HepG2 (cell line): ENCODE measurements at regions not wholly inside any gene's neighbourhood (a gene's known extent, or its start where the extent isn't known, plus 50 kb on each side); places are given as distances from the start of the nearest gene placed in this dataset.

Experiments
- CREM ChIP-seq, 2 experiments: sonication (generic) in 1 of 2; formaldehyde crosslinking in 1 of 2; IDR thresholded peaks; 2 replicates each; pipeline versions ENCODE4 v1.4.0 to v1.6.1; 2016 to 2020; ENCODE audit warnings: antibody characterized with exemption in 1 of 2, mild to moderate bottlenecking in 1 of 2, missing genetic modification reagents in 1 of 2
- DNMT1 ChIP-seq: sonication (generic); formaldehyde crosslinking; IDR thresholded peaks from 2 replicates; pipeline ENCODE4 v1.5.1; 2020; ENCODE audit warnings: mild to moderate bottlenecking, missing genetic modification reagents
- IRF2 ChIP-seq: IDR thresholded peaks from 2 replicates; pipeline ENCODE4 v1.6.1; 2018; ENCODE audit warnings: missing genetic modification reagents, missing compliant biosample characterization
- IRF9 ChIP-seq: sonication (generic); formaldehyde crosslinking; IDR thresholded peaks from 2 replicates; pipeline ENCODE4 v1.8.0; 2022; ENCODE audit warnings: missing genetic modification reagents, mild to moderate bottlenecking, borderline replicate concordance
- NBN ChIP-seq: fragments of 450-650 bp; conservative IDR thresholded peaks from 2 replicates; pipeline ENCODE4 v1.6.1; 2017
- RAD21 ChIP-seq: fragments of 450-650 bp; formaldehyde crosslinking; IDR thresholded peaks from 2 replicates; pipeline ENCODE4 v1.5.0; 2020; ENCODE audit warnings: mild to moderate bottlenecking
- RCOR2 ChIP-seq: IDR thresholded peaks from 2 replicates; pipeline ENCODE4 v1.6.1; 2016; ENCODE audit warnings: missing biosample characterization, missing genetic modification reagents
- SRY ChIP-seq: sonication (generic); formaldehyde crosslinking; IDR thresholded peaks from 2 replicates; pipeline ENCODE4 v1.8.0; 2022; ENCODE audit warnings: mild to moderate bottlenecking, missing genetic modification reagents
- XRCC5 ChIP-seq: fragments of 200-400 bp; formaldehyde crosslinking; optimal IDR thresholded peaks from 2 replicates; pipeline ENCODE3; 2017; ENCODE audit warnings: mild to moderate bottlenecking, low read length
- ZBTB37 ChIP-seq: sonication (generic); formaldehyde crosslinking; IDR thresholded peaks from 2 replicates; pipeline ENCODE4 v1.4.0; 2020; ENCODE audit warnings: mild to moderate bottlenecking, missing genetic modification reagents
- ZBTB7B ChIP-seq: sonication (generic); formaldehyde crosslinking; IDR thresholded peaks from 2 replicates; pipeline ENCODE4 v1.4.0; 2020; ENCODE audit warnings: missing genetic modification reagents
- ZNF296 ChIP-seq: sonication (generic); formaldehyde crosslinking; conservative IDR thresholded peaks from 2 replicates; pipeline ENCODE4 v1.5.0; 2020; ENCODE audit warnings: mild to moderate bottlenecking, missing genetic modification reagents
- ZNF670 ChIP-seq: sonication (generic); formaldehyde crosslinking; IDR thresholded peaks from 2 replicates; pipeline ENCODE4 v1.8.0; 2022; ENCODE audit warnings: mild to moderate bottlenecking, missing genetic modification reagents, borderline replicate concordance
- ZNF768 ChIP-seq: sonication (generic); formaldehyde crosslinking; IDR thresholded peaks from 2 replicates; pipeline ENCODE4 v1.4.0; 2020; ENCODE audit warnings: missing genetic modification reagents
- ZNF891 ChIP-seq: sonication (generic); formaldehyde crosslinking; IDR thresholded peaks from 2 replicates; pipeline ENCODE4 v1.5.0; 2020; ENCODE audit warnings: mild to moderate bottlenecking, missing genetic modification reagents
- TF ChIP-seq, protein P1 (sequence below): sonication (generic); formaldehyde crosslinking; IDR thresholded peaks from 2 replicates; pipeline ENCODE4 v1.9.0; 2022; ENCODE audit warnings: low read depth, missing genetic modification reagents
- TF ChIP-seq, protein P2 (sequence below): sonication (generic); formaldehyde crosslinking; IDR thresholded peaks from 2 replicates; pipeline ENCODE4 v1.4.0; 2020; ENCODE audit warnings: mild to moderate bottlenecking, missing genetic modification reagents
- TF ChIP-seq, protein P3 (sequence below): sonication (generic); formaldehyde crosslinking; IDR thresholded peaks from 2 replicates; pipeline ENCODE4 v1.4.0; 2020; ENCODE audit warnings: missing genetic modification reagents, borderline replicate concordance
- TF ChIP-seq, protein P4 (sequence below), 2 experiments: sonication (generic) in 1 of 2; formaldehyde crosslinking in 1 of 2; IDR thresholded peaks; 2 replicates each; pipeline versions ENCODE4 v1.5.1 to v1.6.1; 2011 to 2020; ENCODE audit warnings: borderline replicate concordance in 1 of 2, low read depth in 1 of 2, low read length in 1 of 2, mild to moderate bottlenecking in 1 of 2, missing genetic modification reagents in 1 of 2, moderate library complexity in 1 of 2

DNA sequence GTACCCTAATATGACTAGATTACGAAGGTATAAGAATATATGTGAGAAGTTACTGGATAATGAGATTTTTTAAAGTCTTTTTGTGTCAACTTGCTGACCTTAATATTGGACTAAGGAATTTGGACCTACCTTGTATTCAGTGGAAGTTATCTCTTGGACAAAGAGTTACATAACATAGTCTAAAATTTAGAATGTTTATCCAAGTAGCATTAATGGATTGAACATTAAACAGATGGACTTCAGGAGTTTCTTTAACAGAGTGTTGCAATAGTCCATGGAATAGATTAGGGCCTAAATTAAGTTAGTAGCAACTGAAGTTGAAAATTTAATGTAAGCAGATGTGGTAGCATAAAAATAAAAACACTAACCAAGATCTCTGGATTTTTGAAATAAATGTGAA lies 266.4 kb downstream of the PYDC2 start (continued):
- TF ChIP-seq IRF2 (CRISPR knock-in tag) = no peak
- TF ChIP-seq IRF9 (CRISPR knock-in tag) = no peak
- TF ChIP-seq, protein P1, sequence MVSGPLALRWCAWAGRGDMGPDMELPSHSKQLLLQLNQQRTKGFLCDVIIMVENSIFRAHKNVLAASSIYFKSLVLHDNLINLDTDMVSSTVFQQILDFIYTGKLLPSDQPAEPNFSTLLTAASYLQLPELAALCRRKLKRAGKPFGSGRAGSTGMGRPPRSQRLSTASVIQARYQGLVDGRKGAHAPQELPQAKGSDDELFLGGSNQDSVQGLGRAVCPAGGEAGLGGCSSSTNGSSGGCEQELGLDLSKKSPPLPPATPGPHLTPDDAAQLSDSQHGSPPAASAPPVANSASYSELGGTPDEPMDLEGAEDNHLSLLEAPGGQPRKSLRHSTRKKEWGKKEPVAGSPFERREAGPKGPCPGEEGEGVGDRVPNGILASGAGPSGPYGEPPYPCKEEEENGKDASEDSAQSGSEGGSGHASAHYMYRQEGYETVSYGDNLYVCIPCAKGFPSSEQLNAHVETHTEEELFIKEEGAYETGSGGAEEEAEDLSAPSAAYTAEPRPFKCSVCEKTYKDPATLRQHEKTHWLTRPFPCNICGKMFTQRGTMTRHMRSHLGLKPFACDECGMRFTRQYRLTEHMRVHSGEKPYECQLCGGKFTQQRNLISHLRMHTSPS (CRISPR knock-in tag) = no peak
- TF ChIP-seq ZBTB7B (CRISPR knock-in tag) = no peak
- TF ChIP-seq, protein P2, sequence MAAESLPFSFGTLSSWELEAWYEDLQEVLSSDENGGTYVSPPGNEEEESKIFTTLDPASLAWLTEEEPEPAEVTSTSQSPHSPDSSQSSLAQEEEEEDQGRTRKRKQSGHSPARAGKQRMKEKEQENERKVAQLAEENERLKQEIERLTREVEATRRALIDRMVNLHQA (CRISPR knock-in tag) = no peak; the same call in 1 of the 2 replicates
- no peak for TF ChIP-seq ZNF296 (CRISPR knock-in tag)
- TF ChIP-seq ZBTB37 (CRISPR knock-in tag) = no peak
- no peak for TF ChIP-seq ZNF891
- TF ChIP-seq, protein P3, sequence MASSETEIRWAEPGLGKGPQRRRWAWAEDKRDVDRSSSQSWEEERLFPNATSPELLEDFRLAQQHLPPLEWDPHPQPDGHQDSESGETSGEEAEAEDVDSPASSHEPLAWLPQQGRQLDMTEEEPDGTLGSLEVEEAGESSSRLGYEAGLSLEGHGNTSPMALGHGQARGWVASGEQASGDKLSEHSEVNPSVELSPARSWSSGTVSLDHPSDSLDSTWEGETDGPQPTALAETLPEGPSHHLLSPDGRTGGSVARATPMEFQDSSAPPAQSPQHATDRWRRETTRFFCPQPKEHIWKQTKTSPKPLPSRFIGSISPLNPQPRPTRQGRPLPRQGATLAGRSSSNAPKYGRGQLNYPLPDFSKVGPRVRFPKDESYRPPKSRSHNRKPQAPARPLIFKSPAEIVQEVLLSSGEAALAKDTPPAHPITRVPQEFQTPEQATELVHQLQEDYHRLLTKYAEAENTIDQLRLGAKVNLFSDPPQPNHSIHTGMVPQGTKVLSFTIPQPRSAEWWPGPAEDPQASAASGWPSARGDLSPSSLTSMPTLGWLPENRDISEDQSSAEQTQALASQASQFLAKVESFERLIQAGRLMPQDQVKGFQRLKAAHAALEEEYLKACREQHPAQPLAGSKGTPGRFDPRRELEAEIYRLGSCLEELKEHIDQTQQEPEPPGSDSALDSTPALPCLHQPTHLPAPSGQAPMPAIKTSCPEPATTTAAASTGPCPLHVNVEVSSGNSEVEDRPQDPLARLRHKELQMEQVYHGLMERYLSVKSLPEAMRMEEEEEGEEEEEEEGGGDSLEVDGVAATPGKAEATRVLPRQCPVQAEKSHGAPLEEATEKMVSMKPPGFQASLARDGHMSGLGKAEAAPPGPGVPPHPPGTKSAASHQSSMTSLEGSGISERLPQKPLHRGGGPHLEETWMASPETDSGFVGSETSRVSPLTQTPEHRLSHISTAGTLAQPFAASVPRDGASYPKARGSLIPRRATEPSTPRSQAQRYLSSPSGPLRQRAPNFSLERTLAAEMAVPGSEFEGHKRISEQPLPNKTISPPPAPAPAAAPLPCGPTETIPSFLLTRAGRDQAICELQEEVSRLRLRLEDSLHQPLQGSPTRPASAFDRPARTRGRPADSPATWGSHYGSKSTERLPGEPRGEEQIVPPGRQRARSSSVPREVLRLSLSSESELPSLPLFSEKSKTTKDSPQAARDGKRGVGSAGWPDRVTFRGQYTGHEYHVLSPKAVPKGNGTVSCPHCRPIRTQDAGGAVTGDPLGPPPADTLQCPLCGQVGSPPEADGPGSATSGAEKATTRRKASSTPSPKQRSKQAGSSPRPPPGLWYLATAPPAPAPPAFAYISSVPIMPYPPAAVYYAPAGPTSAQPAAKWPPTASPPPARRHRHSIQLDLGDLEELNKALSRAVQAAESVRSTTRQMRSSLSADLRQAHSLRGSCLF (CRISPR knock-in tag) = no peak
- TF ChIP-seq ZNF768 (CRISPR knock-in tag) = no peak
- TF ChIP-seq RAD21 (CRISPR knock-in tag) = no peak
- TF ChIP-seq, protein P4, sequence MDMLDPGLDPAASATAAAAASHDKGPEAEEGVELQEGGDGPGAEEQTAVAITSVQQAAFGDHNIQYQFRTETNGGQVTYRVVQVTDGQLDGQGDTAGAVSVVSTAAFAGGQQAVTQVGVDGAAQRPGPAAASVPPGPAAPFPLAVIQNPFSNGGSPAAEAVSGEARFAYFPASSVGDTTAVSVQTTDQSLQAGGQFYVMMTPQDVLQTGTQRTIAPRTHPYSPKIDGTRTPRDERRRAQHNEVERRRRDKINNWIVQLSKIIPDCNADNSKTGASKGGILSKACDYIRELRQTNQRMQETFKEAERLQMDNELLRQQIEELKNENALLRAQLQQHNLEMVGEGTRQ (IDR thresholded peaks at IDR 0.05; ENCODE audit: low read depth, low read length) = no peak
- TF ChIP-seq, protein P4 (CRISPR knock-in tag; IDR thresholded peaks at IDR 0.05; ENCODE audit: borderline replicate concordance) = no peak
- no peak for TF ChIP-seq ZNF670 (CRISPR knock-in tag)
- TF ChIP-seq RCOR2 (CRISPR knock-in tag) = peak; percentile 54; the same call in 1 of the 2 replicates
- TF ChIP-seq XRCC5 = no peak
- TF ChIP-seq SRY (CRISPR knock-in tag) = no peak
- no peak for TF ChIP-seq NBN
- no peak for TF ChIP-seq DNMT1 (CRISPR knock-in tag)
- TF ChIP-seq CREM (IDR thresholded peaks at IDR 0.05) = peak; percentile 41; the same call in 1 of the 2 replicates
- no peak for TF ChIP-seq CREM (CRISPR knock-in tag; IDR thresholded peaks at IDR 0.05)
